IPS DF 6.9 (cell line): ENCODE measurements at regions not wholly inside any gene's neighbourhood (a gene's known extent, or its start where the extent isn't known, plus 50 kb on each side); places are given as distances from the start of the nearest gene placed in this dataset.
"Not testable (repeated sequence)": the region's sequence is repeated elsewhere in the genome, so short reads cannot be mapped to it uniquely, and the experiment has no call there.

ENCODE experiments used
- DNase-seq: peaks from one replicate; pipeline ENCODE4 v3.0.0-alpha.2; 2013; ENCODE audit warnings: low read depth, low spot score
- H3K27ac ChIP-seq: one replicate; pipeline ENCODE4 v1.5.1; 2013; ENCODE audit warnings: low read length, control low read depth
- H3K27me3 ChIP-seq: 2 replicates; pipeline ENCODE4 v1.6.1; 2013; ENCODE audit warnings: mild to moderate bottlenecking, low read length; ENCODE audit not compliant: control insufficient read depth, insufficient read depth
- H3K36me3 ChIP-seq: 2 replicates; pipeline ENCODE4 v1.6.1; 2013; ENCODE audit warnings: low read length; ENCODE audit not compliant: control insufficient read depth, insufficient read depth
- H3K4me1 ChIP-seq: 2 replicates; pipeline ENCODE4 v1.6.1; 2013; ENCODE audit warnings: low read length; ENCODE audit not compliant: control insufficient read depth, insufficient read depth
- H3K4me3 ChIP-seq: 2 replicates; pipeline ENCODE4 v1.5.1; 2013; ENCODE audit warnings: mild to moderate bottlenecking, low read length
- H3K9me3 ChIP-seq: 2 replicates; pipeline ENCODE4 v1.6.1; 2013; ENCODE audit warnings: low read length, inconsistent platforms; ENCODE audit not compliant: control insufficient read depth, insufficient read depth
- WGBS: extraction: QIAGEN DNeasy Blood & Tissue Kit; methylation state at CpG from one replicate; pipeline ENCODE4 v1.1.7; 2013; ENCODE audit warnings: mixed read lengths, missing lambda C conversion rate; ENCODE audit not compliant: insufficient read length, insufficient coverage; 5-methylcytosine and 5-hydroxymethylcytosine counted together

DNA sequence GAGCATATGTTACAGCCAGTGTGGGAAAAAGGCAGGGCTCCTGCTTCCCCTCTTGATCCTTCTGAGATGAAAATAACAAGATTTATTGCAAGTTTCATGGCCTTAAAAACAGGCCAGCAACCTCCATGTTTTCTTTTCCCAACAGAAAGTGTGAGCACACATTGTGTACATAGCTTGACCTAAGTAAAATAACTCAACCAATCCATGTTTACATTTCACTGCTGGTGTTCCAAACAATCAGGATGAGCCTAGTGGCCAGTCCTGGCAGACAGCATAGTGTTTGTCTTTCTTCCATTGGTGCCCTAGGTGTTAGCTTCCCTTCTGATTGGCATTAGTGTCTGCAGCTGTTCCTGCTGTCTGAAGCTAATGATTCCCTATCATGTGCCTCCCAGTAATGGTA is 847.7 kb downstream of the EPHA3 start:
- no peak for DNase-seq
- Histone ChIP-seq H3K4me3 (no peak overlapping the region), H3K9me3 (no peaks in the 10 kb centered on the region), H3K36me3 (no peaks in the 10 kb centered on the region), H3K4me1 (no peaks in the 10 kb centered on the region), H3K27ac (no peak overlapping the region), H3K27me3 (no peaks in the 10 kb centered on the region)

DNA sequence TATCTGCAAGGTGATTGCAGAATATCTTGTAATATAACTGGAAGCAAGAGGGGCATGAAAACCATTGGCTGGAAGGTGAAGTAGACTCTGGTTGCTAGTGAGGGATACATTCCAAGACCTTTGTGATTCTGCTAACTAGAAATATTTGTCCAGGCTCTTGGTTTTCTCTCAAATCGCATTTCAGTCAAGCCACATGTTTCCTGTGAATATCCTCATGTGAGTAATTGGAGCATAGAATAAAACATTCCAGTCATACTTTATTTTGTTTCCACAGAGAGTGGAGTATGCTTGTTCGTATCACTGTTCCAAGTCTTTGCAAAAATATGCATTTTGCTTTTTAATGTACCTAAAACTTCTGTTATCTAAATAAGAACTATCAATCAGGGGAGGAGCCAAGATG is 850.0 kb downstream of the EPHA3 start:
- no peaks in the 10 kb centered on the region for H3K4me1 ChIP-seq
- no peaks in the 10 kb centered on the region for H3K27me3 ChIP-seq
- H3K27ac ChIP-seq: no peak overlapping the region
- no peak overlapping the region for H3K4me3 ChIP-seq
- no peaks in the 10 kb centered on the region for H3K9me3 ChIP-seq
- DNase-seq: no peak
- H3K36me3 ChIP-seq: no peaks in the 10 kb centered on the region
- no CpG with 5 or more reads among the region's 2 CpGs for WGBS

DNA sequence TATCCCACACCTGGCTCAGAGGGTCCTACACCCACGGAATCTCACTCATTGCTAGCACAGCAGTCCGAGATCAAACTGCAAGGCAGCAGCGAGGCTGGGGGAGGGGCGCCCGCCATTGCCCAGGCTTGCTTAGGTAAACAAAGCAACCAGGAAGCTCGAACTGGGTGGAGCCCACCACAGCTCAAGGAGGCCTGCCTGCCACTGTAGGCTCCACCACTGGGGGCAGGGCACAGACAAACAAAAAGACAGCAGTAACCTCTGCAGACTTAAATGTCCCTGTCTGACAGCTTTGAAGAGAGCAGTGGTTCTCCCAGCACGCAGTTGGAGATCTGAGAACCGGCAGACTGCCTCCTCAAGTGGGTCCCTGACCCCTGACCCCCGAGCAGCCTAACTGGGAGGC is 850.7 kb downstream of the EPHA3 start:
- not testable (repeated sequence) for H3K4me1 ChIP-seq, H3K27me3 ChIP-seq, H3K27ac ChIP-seq, H3K9me3 ChIP-seq, H3K36me3 ChIP-seq, H3K4me3 ChIP-seq, DNase-seq
- no CpG with 5 or more reads among the region's 9 CpGs for WGBS

DNA sequence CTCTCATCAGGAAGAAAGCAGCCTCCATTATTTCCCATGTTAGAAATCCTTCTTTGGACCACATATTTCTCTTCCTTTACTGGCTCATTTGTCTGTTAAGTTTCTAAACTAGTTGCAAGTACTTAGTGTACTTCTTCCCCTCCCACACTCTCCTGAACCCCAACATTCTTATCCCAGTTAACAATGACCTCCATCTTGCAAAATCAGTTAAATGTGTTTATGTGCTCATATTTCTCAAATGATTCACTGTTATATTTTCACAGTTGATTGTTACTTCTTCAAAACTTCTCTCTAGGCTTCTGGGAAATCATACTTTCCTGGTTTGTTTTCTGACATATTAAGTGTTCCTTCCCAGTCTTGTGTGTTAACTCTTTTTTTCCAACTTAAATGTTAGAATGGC is 856.9 kb downstream of the EPHA3 start:
- Histone ChIP-seq H3K27ac (no peak overlapping the region), H3K4me3 (no peak overlapping the region), H3K9me3 (no peaks in the 10 kb centered on the region), H3K27me3 (no peaks in the 10 kb centered on the region), H3K36me3 (no peaks in the 10 kb centered on the region), H3K4me1 (no peaks in the 10 kb centered on the region)
- DNase-seq: no peak

DNA sequence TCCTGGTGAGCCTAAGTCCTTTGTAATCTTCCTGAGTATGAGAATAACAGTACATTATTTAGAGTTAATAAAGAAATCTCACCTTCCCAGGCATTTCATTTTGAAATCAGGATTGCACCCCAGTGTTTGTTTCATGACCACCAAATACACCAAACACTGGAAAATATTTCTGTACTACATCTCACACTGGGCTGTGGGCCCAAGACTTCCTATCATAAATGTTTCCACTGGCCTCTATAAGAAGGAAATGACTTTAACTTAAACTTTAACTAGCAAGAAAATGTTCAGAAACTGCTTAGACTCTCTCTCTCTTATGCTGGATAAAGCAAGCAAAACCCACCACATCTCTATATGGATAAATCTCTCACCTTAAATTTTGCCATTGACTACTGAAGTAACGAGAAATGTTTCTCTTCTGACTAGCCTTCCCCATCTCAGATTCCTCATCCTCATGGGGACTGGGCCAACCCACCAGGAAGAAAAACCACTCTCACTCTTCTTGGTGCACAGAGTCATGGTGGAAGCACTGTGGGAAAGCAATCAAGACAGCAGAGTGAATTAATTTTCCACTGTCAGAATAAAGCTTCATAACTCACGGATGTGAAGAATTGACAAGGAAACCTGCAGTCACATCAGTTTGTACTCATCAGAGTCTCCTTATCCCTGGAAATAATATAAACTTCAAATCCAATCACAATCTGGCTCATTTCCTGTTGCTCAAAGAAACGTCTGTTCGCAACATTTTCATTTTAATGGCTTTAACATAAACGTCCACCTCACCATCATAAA is 859.6 kb downstream of the EPHA3 start:
- Histone ChIP-seq H3K4me1 (no peaks in the 10 kb centered on the region), H3K4me3 (no peak overlapping the region), H3K27me3 (no peaks in the 10 kb centered on the region), H3K9me3 (no peaks in the 10 kb centered on the region), H3K36me3 (no peaks in the 10 kb centered on the region), H3K27ac (no peak overlapping the region)
- no peak for DNase-seq
- whole genome bisulfite sequencing: 100% methylated on average over 3 of the region's 5 CpGs

DNA sequence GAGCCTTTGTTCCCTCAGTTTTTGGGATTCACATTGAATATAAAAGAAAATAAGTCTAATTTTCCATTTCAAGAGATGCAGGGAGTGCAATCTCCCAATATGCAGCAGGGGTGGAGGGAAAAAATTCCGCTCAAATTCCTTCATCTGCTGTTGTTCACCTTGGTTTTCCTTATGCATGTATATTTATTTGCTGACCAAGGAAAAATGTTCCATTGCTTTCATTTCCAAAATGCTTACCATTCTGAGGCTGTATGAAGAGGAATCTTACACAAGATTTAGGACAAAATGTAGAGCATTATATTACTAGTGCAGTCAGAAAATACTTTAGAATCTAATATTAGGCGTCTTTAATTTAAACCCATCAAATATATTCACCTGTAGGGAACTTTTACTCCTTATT is 863.9 kb downstream of the EPHA3 start:
- H3K36me3 ChIP-seq: no peaks in the 10 kb centered on the region
- no CpG with 5 or more reads among the region's 2 CpGs for WGBS
- DNase-seq: no peak

DNA sequence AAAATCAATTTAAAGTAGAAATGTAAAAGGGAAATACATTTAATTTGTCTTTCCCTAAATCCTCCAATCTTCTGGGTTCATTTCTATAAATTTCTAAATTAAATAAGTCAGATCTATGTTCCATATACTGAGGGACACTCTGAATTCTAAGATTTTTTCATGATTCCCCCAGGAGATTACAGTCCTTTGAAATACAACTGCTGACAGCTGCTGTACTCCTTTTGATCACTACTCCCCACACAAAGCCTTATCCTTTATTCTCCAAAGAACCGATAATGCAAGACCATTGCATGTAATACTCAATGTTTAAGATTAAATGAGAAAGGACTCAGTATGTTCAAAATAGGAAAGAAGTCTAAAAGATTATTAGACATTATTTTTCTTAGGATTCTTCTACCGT is 865.7 kb downstream of the EPHA3 start:
- no peak overlapping the region for H3K4me3 ChIP-seq
- H3K9me3 ChIP-seq: no peaks in the 10 kb centered on the region
- no peak overlapping the region for H3K27ac ChIP-seq
- no peaks in the 10 kb centered on the region for H3K27me3 ChIP-seq
- no peaks in the 10 kb centered on the region for H3K36me3 ChIP-seq
- no peak for DNase-seq
- no peaks in the 10 kb centered on the region for H3K4me1 ChIP-seq
- WGBS: no CpG with 5 or more reads among the region's 2 CpGs

More for the DNA sequence above, 863.9 kb downstream of the EPHA3 start:
- Histone ChIP-seq H3K27me3 (no peaks in the 10 kb centered on the region), H3K9me3 (no peaks in the 10 kb centered on the region), H3K27ac (no peak overlapping the region), H3K4me3 (no peak overlapping the region), H3K4me1 (no peaks in the 10 kb centered on the region)

DNA sequence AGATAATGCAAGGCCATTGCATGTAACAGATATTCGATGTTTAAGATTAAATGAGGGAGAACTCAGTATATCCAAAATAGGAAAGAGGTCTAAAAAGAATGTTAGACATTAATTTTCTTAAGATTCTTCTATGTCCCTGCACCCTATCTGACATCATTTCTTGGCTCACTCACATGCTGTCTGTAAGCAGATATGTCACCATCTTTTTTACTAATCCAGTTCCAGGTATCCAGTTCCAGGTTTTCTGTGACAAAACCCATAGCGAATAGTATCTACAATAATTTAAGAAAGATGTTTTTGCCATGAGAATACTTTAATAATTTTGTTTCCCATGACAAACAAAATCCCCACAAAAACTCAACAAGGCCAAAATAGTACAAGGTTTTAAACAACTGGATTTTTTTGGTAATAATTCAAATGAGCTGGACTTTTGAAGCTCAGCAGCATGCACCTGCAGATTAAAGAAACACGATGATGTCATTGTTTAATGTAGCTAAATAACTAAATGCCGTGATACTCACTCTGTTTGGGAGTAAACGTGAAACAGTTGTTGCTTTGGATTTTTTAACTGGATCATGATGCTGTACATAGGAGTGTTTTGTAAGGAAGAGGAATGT is 867.6 kb downstream of the EPHA3 start:
- Histone ChIP-seq H3K36me3 (no peaks in the 10 kb centered on the region), H3K4me1 (no peaks in the 10 kb centered on the region), H3K27ac (no peak overlapping the region), H3K27me3 (no peaks in the 10 kb centered on the region), H3K9me3 (no peaks in the 10 kb centered on the region), H3K4me3 (no peak overlapping the region)
- no peak for DNase-seq
- no CpG with 5 or more reads among the region's 5 CpGs for WGBS

DNA sequence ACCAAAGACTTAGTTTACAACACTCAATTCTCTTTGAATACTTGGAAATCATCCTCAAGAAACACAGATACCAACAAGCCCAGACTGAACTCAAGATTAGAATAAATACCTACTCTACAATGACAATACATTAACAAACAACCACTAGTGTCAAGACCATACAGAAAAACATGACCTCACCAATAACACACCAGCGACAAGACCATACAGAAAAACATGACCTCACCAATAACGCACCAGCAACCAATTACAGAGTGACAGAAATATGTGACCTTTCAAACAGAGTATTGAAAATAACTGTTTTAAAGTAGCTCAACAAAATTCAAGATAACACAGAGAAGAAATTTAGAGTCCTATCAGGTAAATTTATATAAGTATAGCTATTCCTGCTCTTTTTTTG is 876.0 kb downstream of the EPHA3 start:
- Histone ChIP-seq H3K36me3 (no peaks in the 10 kb centered on the region), H3K27me3 (no peaks in the 10 kb centered on the region), H3K4me3 (no peak overlapping the region), H3K4me1 (no peaks in the 10 kb centered on the region), H3K27ac (no peak overlapping the region), H3K9me3 (no peaks in the 10 kb centered on the region)
- DNase-seq: no peak
- no CpG with 5 or more reads among the region's 2 CpGs for WGBS

DNA sequence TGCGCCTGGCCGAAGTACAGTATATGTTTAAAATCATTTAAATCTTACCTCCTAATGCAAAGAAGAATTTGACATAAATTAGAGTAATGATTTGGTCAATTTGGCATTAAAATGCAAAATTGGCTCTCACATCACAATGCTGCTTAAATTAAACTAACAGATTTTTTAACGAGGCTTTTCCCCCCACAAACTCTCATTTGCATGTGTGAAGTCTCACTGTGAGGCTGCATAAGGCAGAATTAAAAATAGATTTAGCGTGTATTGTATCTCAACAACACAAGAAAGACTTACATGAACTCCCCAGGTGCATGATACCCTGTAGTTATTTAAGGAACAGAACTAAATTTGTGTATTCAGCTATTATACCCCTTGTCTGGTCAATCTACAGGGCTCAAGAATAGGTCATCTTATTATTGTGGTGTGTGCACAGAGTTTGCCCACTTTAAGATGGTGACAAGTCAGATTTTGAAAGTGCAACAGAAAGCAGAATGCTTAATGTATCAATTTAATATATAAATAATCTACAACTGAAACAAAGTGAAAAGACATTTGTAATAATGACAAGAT is 897.9 kb downstream of the EPHA3 start:
- Histone ChIP-seq H3K27ac (no peak overlapping the region), H3K4me1 (no peaks in the 10 kb centered on the region), H3K36me3 (no peaks in the 10 kb centered on the region), H3K9me3 (no peaks in the 10 kb centered on the region), H3K27me3 (no peaks in the 10 kb centered on the region), H3K4me3 (no peak overlapping the region)
- no peak for DNase-seq
- WGBS: no CpG with 5 or more reads among the region's 4 CpGs
